ENCODE measurements at regions not wholly inside any gene's neighbourhood (a gene's known extent, or its start where the extent isn't known, plus 50 kb on each side); places are given as distances from the start of the nearest gene placed in this dataset.

DNA sequence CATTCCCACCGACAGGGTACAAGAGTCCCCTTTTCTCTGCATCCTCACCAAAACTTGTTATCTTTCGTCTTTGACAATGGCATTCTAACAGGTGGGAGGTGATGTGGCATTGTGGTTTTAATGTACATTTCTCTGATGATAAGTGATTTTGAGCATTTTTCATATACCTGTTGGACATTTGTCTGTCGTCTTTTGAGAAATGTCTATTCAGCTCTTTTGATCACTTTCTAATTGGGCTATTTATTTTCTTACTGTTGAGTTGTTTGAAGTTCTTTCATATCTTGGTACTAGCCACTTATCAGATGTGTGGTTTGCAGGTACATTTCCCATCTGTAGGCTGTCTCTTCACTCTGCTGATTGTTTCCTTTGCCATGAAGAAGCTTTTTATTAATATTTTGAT is 219.0 kb upstream of the SOX1 start:
- Histone ChIP-seq H3K4me3 (ENCODE audit: low read depth in 1 of 3, low read length in 3 of 3) (no peak overlapping the region), H3K9ac (ENCODE audit: low read depth in 1 of 2, low read length in 2 of 2) (no peak overlapping the region), H3K36me3 (ENCODE audit: control insufficient read depth in 4 of 4, insufficient read depth in 3 of 4, low read depth in 1 of 4, low read length in 3 of 4) (no peaks in the 10 kb centered on the region), H3K27ac (ENCODE audit: low read depth in 1 of 2, low read length in 2 of 2) (no peak overlapping the region), H3K9me3 (ENCODE audit: control insufficient read depth in 4 of 4, low read length in 3 of 4) (no peaks in the 10 kb centered on the region), H3K27me3 (ENCODE audit: control insufficient read depth in 4 of 4, insufficient read depth in 4 of 4, low read length in 3 of 4) (no peaks in the 10 kb centered on the region), H3K4me1 (ENCODE audit: control insufficient read depth in 4 of 4, insufficient read depth in 4 of 4, low read length in 3 of 4) (no peaks in the 10 kb centered on the region)
- 84% methylated on average over 3 of the region's 3 CpGs for WGBS
- no peak for DNase-seq (ENCODE audit: low spot score)
- TF ChIP-seq YY1 (IDR thresholded peaks at IDR 0.05) (no peak), EGR1 (IDR thresholded peaks at IDR 0.05; ENCODE audit: low read depth in 2 of 2) (no peak), FOXA1 (IDR thresholded peaks at IDR 0.05) (no peak), FOXA2 (IDR thresholded peaks at IDR 0.05) (no peak), HNF4A (conservative IDR thresholded peaks at IDR 0.05) (no peak), GABPA (IDR thresholded peaks at IDR 0.05 in 1 of 2, conservative IDR thresholded peaks at IDR 0.05 in 1 of 2) (no peak), RXRA (IDR thresholded peaks at IDR 0.05) (no peak), NR2F2 (IDR thresholded peaks at IDR 0.05) (no peak), TAF1 (conservative IDR thresholded peaks at IDR 0.05) (no peak), SP1 (IDR thresholded peaks at IDR 0.05) (no peak), HNF4G (IDR thresholded peaks at IDR 0.05) (no peak)
- TF ChIP-seq, protein P1, sequence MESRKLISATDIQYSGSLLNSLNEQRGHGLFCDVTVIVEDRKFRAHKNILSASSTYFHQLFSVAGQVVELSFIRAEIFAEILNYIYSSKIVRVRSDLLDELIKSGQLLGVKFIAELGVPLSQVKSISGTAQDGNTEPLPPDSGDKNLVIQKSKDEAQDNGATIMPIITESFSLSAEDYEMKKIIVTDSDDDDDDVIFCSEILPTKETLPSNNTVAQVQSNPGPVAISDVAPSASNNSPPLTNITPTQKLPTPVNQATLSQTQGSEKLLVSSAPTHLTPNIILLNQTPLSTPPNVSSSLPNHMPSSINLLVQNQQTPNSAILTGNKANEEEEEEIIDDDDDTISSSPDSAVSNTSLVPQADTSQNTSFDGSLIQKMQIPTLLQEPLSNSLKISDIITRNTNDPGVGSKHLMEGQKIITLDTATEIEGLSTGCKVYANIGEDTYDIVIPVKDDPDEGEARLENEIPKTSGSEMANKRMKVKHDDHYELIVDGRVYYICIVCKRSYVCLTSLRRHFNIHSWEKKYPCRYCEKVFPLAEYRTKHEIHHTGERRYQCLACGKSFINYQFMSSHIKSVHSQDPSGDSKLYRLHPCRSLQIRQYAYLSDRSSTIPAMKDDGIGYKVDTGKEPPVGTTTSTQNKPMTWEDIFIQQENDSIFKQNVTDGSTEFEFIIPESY (IDR thresholded peaks at IDR 0.05): no peak
- TF ChIP-seq, protein P2, sequence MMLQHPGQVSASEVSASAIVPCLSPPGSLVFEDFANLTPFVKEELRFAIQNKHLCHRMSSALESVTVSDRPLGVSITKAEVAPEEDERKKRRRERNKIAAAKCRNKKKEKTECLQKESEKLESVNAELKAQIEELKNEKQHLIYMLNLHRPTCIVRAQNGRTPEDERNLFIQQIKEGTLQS (IDR thresholded peaks at IDR 0.05): no peak
- TF ChIP-seq, protein P3, sequence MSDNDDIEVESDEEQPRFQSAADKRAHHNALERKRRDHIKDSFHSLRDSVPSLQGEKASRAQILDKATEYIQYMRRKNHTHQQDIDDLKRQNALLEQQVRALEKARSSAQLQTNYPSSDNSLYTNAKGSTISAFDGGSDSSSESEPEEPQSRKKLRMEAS (IDR thresholded peaks at IDR 0.05): no peak
- TF ChIP-seq, protein P4, sequence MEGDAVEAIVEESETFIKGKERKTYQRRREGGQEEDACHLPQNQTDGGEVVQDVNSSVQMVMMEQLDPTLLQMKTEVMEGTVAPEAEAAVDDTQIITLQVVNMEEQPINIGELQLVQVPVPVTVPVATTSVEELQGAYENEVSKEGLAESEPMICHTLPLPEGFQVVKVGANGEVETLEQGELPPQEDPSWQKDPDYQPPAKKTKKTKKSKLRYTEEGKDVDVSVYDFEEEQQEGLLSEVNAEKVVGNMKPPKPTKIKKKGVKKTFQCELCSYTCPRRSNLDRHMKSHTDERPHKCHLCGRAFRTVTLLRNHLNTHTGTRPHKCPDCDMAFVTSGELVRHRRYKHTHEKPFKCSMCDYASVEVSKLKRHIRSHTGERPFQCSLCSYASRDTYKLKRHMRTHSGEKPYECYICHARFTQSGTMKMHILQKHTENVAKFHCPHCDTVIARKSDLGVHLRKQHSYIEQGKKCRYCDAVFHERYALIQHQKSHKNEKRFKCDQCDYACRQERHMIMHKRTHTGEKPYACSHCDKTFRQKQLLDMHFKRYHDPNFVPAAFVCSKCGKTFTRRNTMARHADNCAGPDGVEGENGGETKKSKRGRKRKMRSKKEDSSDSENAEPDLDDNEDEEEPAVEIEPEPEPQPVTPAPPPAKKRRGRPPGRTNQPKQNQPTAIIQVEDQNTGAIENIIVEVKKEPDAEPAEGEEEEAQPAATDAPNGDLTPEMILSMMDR (IDR thresholded peaks at IDR 0.05; ENCODE audit: low read depth, low read length, missing input control): no peak
- TF ChIP-seq, protein P5, sequence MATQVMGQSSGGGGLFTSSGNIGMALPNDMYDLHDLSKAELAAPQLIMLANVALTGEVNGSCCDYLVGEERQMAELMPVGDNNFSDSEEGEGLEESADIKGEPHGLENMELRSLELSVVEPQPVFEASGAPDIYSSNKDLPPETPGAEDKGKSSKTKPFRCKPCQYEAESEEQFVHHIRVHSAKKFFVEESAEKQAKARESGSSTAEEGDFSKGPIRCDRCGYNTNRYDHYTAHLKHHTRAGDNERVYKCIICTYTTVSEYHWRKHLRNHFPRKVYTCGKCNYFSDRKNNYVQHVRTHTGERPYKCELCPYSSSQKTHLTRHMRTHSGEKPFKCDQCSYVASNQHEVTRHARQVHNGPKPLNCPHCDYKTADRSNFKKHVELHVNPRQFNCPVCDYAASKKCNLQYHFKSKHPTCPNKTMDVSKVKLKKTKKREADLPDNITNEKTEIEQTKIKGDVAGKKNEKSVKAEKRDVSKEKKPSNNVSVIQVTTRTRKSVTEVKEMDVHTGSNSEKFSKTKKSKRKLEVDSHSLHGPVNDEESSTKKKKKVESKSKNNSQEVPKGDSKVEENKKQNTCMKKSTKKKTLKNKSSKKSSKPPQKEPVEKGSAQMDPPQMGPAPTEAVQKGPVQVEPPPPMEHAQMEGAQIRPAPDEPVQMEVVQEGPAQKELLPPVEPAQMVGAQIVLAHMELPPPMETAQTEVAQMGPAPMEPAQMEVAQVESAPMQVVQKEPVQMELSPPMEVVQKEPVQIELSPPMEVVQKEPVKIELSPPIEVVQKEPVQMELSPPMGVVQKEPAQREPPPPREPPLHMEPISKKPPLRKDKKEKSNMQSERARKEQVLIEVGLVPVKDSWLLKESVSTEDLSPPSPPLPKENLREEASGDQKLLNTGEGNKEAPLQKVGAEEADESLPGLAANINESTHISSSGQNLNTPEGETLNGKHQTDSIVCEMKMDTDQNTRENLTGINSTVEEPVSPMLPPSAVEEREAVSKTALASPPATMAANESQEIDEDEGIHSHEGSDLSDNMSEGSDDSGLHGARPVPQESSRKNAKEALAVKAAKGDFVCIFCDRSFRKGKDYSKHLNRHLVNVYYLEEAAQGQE (IDR thresholded peaks at IDR 0.05): no peak

DNA sequence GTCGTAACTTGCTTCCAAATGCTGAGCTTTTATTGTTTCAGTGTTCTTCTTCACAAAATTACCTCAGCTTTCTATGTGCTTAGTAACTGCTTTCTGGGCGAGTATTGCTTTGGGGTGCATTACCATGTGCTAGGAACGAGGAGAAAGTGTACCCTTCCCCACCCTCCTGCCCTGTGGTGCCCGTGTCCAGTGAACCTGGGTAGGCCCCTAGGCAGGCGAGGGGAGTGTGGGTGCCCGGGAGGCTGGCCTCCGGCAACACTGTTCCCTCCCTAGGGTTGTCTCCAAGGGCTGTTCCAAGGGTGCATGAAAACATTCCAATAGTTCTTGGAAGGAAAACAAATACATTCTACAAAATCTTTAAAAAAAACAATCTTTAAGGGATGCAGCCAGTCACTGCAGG is 216.5 kb upstream of the SOX1 start:
- WGBS: 75% methylated on average over 7 of the region's 7 CpGs
- Histone ChIP-seq H3K36me3 (ENCODE audit: control insufficient read depth in 4 of 4, insufficient read depth in 3 of 4, low read depth in 1 of 4, low read length in 3 of 4) (no peaks in the 10 kb centered on the region), H3K9ac (ENCODE audit: low read depth in 1 of 2, low read length in 2 of 2) (no peak overlapping the region), H3K9me3 (ENCODE audit: control insufficient read depth in 4 of 4, low read length in 3 of 4) (no peaks in the 10 kb centered on the region), H3K27me3 (ENCODE audit: control insufficient read depth in 4 of 4, insufficient read depth in 4 of 4, low read length in 3 of 4) (no peaks in the 10 kb centered on the region), H3K4me1 (ENCODE audit: control insufficient read depth in 4 of 4, insufficient read depth in 4 of 4, low read length in 3 of 4) (no peaks in the 10 kb centered on the region), H3K27ac (ENCODE audit: low read depth in 1 of 2, low read length in 2 of 2) (no peak overlapping the region), H3K4me3 (ENCODE audit: low read depth in 1 of 3, low read length in 3 of 3) (no peak overlapping the region)
- TF ChIP-seq HNF4A (conservative IDR thresholded peaks at IDR 0.05) (no peak), GABPA (IDR thresholded peaks at IDR 0.05 in 1 of 2, conservative IDR thresholded peaks at IDR 0.05 in 1 of 2) (no peak), FOXA2 (IDR thresholded peaks at IDR 0.05) (no peak)
- TF ChIP-seq, protein P3 (IDR thresholded peaks at IDR 0.05): no peak
- DNase-seq (ENCODE audit: low spot score): peak; percentile 19

All from liver (tissue), 8 donors.